Smooth muscle cell (in vitro differentiated cells): ENCODE measurements at regions not wholly inside any gene's neighbourhood (a gene's known extent, or its start where the extent isn't known, plus 50 kb on each side); places are given as distances from the start of the nearest gene placed in this dataset.
"Not testable (repeated sequence)": the region's sequence is repeated elsewhere in the genome, so short reads cannot be mapped to it uniquely, and the experiment has no call there.

Experiments used
- DNase-seq: peaks from one replicate; lab custom pipeline; 2025; ENCODE audit not compliant: unreplicated experiment; lab: John Stamatoyannopoulos, UW
- H2AFZ ChIP-seq: fragments of 200-600 bp; sonication (generic); 2 replicates; pipeline ENCODE4 v1.6.0; 2016; ENCODE audit warnings: antibody characterized with exemption, low read depth, mild to moderate bottlenecking
- H3F3A ChIP-seq: fragments of 200-600 bp; sonication (generic); 2 replicates; pipeline ENCODE4 v1.6.0; 2017; ENCODE audit warnings: antibody characterized with exemption, low read depth
- H3K27ac ChIP-seq: fragments of 200-600 bp; sonication (generic); 2 replicates; pipeline ENCODE4 v1.5.1; 2016; ENCODE audit warnings: low read depth, mild to moderate bottlenecking
- H3K27me3 ChIP-seq: fragments of 200-600 bp; sonication (generic); 2 replicates; pipeline ENCODE4 v1.6.1; 2016; ENCODE audit warnings: low read depth, mild to moderate bottlenecking
- H3K36me3 ChIP-seq: fragments of 200-600 bp; sonication (generic); 2 replicates; pipeline ENCODE4 v1.5.1; 2016; ENCODE audit warnings: low read depth
- H3K4me1 ChIP-seq: fragments of 200-600 bp; sonication (generic); 2 replicates; pipeline ENCODE4 v1.5.1; 2016; ENCODE audit warnings: low read depth
- H3K4me2 ChIP-seq: fragments of 200-600 bp; sonication (generic); 2 replicates; pipeline ENCODE4 v1.6.0; 2016; ENCODE audit warnings: mild to moderate bottlenecking
- H3K4me3 ChIP-seq: fragments of 200-600 bp; sonication (generic); 2 replicates; pipeline ENCODE4 v1.5.1; 2016; ENCODE audit warnings: mild to moderate bottlenecking
- H3K79me2 ChIP-seq: fragments of 200-600 bp; sonication (generic); 2 replicates; pipeline ENCODE4 v1.6.0; 2016; ENCODE audit warnings: low read depth, mild to moderate bottlenecking
- H3K9ac ChIP-seq: fragments of 200-600 bp; sonication (generic); 2 replicates; pipeline ENCODE4 v1.6.0; 2016; ENCODE audit warnings: low read depth
- H3K9me3 ChIP-seq: fragments of 200-600 bp; sonication (generic); replicated peaks from 2 replicates; pipeline ENCODE4 v1.5.1; 2016; ENCODE audit warnings: low read depth
- H4K20me1 ChIP-seq: fragments of 200-600 bp; sonication (generic); 2 replicates; pipeline ENCODE4 v1.6.0; 2016; ENCODE audit warnings: low read depth
- CTCF ChIP-seq: fragments of 200-600 bp; sonication (generic); IDR thresholded peaks from 2 replicates; pipeline ENCODE4 v1.5.1; 2017; ENCODE audit warnings: borderline replicate concordance, mild to moderate bottlenecking, antibody characterized with exemption; ENCODE audit not compliant: insufficient read depth, poor library complexity, severe bottlenecking
- WGBS: methylation state at CpG from one replicate; pipeline ENCODE4 v1.1.7; 2016; ENCODE audit warnings: low lambda C conversion rate; 5-methylcytosine and 5-hydroxymethylcytosine counted together

- 86% methylated on average over 3 of the region's 3 CpGs for WGBS
- not testable (repeated sequence) for H4K20me1 ChIP-seq, H3K27ac ChIP-seq
Measured at GRCh38 chr17:33882677-33883076, 372.4 kb upstream of the CCL2 start.

GRCh38 chr17:33888455-33888854, 366.6 kb upstream of the CCL2 start:
- H3K4me2 ChIP-seq, result no peak overlapping the region
- H3F3A ChIP-seq, result no peaks in the 10 kb centered on the region
- peaks cover 9% of the 10 kb centered on the region for H3K27me3 ChIP-seq
- H2AFZ ChIP-seq, result no peak overlapping the region
- no peak overlapping the region for H3K9ac ChIP-seq
- H3K4me1 ChIP-seq, result no peaks in the 10 kb centered on the region
- no peak for DNase-seq
- TF ChIP-seq CTCF, result no peak
- H3K79me2 ChIP-seq, result no peaks in the 10 kb centered on the region
- H4K20me1 ChIP-seq, result no peaks in the 10 kb centered on the region
- no peak overlapping the region for H3K27ac ChIP-seq
- H3K9me3 ChIP-seq, result no peaks in the 10 kb centered on the region
- WGBS, result 41% methylated on average over 3 of the region's 3 CpGs
- H3K4me3 ChIP-seq, result no peak overlapping the region
- H3K36me3 ChIP-seq, result no peaks in the 10 kb centered on the region

More at GRCh38 chr17:33882677-33883076, 372.4 kb upstream of the CCL2 start:
- not testable (repeated sequence) for H3K4me2 ChIP-seq, H3K27me3 ChIP-seq, H3K36me3 ChIP-seq, H3K9me3 ChIP-seq, H3K4me3 ChIP-seq, H2AFZ ChIP-seq, H3F3A ChIP-seq, DNase-seq, H3K4me1 ChIP-seq, H3K9ac ChIP-seq, H3K79me2 ChIP-seq

- 83% methylated on average over 2 of the region's 2 CpGs for WGBS
- H2AFZ ChIP-seq, result no peak overlapping the region
Measured at GRCh38 chr17:33889040-33889439, 366.0 kb upstream of the CCL2 start.

GRCh38 chr17:33889766-33890165, 365.3 kb upstream of the CCL2 start:
- Histone ChIP-seq H3K27me3 (peaks cover 9% of the 10 kb centered on the region), H3K27ac (no peak overlapping the region), H3K9ac (no peak overlapping the region), H3K4me1 (no peaks in the 10 kb centered on the region), H2AFZ (no peak overlapping the region), H3K79me2 (no peaks in the 10 kb centered on the region), H3K4me2 (no peak overlapping the region), H3F3A (no peaks in the 10 kb centered on the region), H4K20me1 (no peaks in the 10 kb centered on the region), H3K36me3 (no peaks in the 10 kb centered on the region), H3K4me3 (no peak overlapping the region), H3K9me3 (no peaks in the 10 kb centered on the region)
- no peak for DNase-seq
- 93% methylated on average over 2 of the region's 2 CpGs for WGBS
- TF ChIP-seq CTCF, result no peak

More at GRCh38 chr17:33889040-33889439, 366.0 kb upstream of the CCL2 start:
- no peaks in the 10 kb centered on the region for H3F3A ChIP-seq
- no peak for DNase-seq
- peaks cover 9% of the 10 kb centered on the region for H3K27me3 ChIP-seq
- no peak overlapping the region for H3K4me3 ChIP-seq
- no peaks in the 10 kb centered on the region for H3K79me2 ChIP-seq
- H4K20me1 ChIP-seq, result no peaks in the 10 kb centered on the region
- H3K4me2 ChIP-seq, result no peak overlapping the region
- no peaks in the 10 kb centered on the region for H3K4me1 ChIP-seq
- no peak overlapping the region for H3K27ac ChIP-seq
- no peaks in the 10 kb centered on the region for H3K9me3 ChIP-seq
- TF ChIP-seq CTCF, result no peak
- H3K9ac ChIP-seq, result no peak overlapping the region
- H3K36me3 ChIP-seq, result no peaks in the 10 kb centered on the region
